ENCODE measurements at regions not wholly inside any gene's neighbourhood (a gene's known extent, or its start where the extent isn't known, plus 50 kb on each side); places are given as distances from the start of the nearest gene placed in this dataset.

DNA sequence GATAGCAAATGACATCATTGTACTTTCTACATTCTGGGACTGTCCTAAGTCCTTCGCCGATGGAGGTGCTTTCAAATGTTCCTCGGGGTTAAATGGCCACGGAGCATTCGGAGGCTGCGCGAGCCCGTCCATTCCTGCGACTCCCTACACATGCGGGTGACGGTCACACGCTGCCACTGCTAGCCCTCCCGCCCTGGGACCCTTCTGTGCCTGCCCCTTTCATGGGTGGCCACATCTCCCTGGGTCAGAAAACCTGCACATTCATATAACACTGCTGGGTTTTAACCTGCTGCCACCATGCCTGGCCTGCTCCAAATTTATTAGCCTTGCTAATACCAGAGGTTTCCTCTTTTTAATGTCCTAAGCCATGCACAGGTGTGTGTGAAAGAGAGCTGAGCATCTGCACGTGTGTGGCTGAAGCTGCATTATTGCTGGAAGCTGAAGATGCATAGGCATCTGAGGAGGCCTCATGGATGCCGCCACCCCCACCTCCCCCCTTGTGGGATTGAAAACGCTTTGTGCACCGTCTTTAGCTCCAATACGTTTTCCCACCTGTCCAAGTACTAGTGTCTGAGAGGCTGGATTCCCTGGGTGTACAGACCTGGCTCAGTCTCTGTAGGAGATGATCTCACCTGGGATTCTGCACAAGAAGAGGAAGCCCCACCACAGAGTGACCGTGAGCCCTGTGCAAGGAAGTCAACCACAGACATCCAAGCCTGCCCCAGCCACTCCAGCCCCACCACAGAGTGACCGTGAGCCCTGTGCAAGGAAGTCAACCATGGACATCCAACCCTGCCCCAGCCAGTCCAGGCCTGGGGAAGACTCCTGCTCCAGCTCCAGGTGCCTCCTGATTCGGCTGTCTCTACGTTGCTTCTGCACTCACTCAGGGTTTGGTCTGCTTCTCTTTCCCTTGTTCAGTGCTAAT lies 626.4 kb downstream of the BRD1 start:
- H3K4me3 ChIP-seq, result no peak overlapping the region
- no peaks in the 10 kb centered on the region for H3K9me3 ChIP-seq (replicated peaks in 1 of 11)
- TF ChIP-seq Cebpa-rat (IDR thresholded peaks at IDR 0.05), result no peak
- no peak overlapping the region for H3K27ac ChIP-seq
- H3K27me3 ChIP-seq, result no peaks in the 10 kb centered on the region; a peak in 2 of 22 replicates
- no peak overlapping the region for H3K9ac ChIP-seq
- peaks cover 0 to 20% (median 0%) of the 10 kb centered on the region in 11 experiments; a peak in 7 of 22 replicates for H4K20me1 ChIP-seq
- H3K4me2 ChIP-seq, result no peak overlapping the region
- H3K4me1 ChIP-seq, result no peaks in the 10 kb centered on the region
- no peaks in the 10 kb centered on the region for H3K36me3 ChIP-seq

GRCh38 chr22:49199224-49199623 lies 628.4 kb downstream of the BRD1 start:
- TF ChIP-seq Cebpa-rat (IDR thresholded peaks at IDR 0.05), result no peak
- H3K4me3 ChIP-seq, result no peak overlapping the region
- no peaks in the 10 kb centered on the region for H3K4me1 ChIP-seq
- no peaks in the 10 kb centered on the region; a peak in 2 of 22 replicates for H3K27me3 ChIP-seq
- no peak overlapping the region for H3K9ac ChIP-seq
- no peaks in the 10 kb centered on the region for H3K9me3 ChIP-seq (replicated peaks in 1 of 11)
- H3K27ac ChIP-seq, result no peak overlapping the region
- no peaks in the 10 kb centered on the region for H3K36me3 ChIP-seq
- H3K4me2 ChIP-seq, result no peak overlapping the region
- peaks cover 0 to 23% (median 0%) of the 10 kb centered on the region in 11 experiments; a peak in 7 of 22 replicates for H4K20me1 ChIP-seq

- H3K27ac ChIP-seq, result no peak overlapping the region
- peaks cover 0 to 23% (median 0%) of the 10 kb centered on the region in 11 experiments; a peak in 8 of 22 replicates for H4K20me1 ChIP-seq
- no peaks in the 10 kb centered on the region for H3K36me3 ChIP-seq
- H3K9ac ChIP-seq, result no peak overlapping the region
- no peak overlapping the region for H3K4me2 ChIP-seq
- TF ChIP-seq Cebpa-rat (IDR thresholded peaks at IDR 0.05), result no peak
- H3K4me3 ChIP-seq, result no peak overlapping the region
- H3K27me3 ChIP-seq, result no peaks in the 10 kb centered on the region; a peak in 1 of 22 replicates
- no peaks in the 10 kb centered on the region for H3K9me3 ChIP-seq (replicated peaks in 1 of 11)
- H3K4me1 ChIP-seq, result no peaks in the 10 kb centered on the region
Observed at GRCh38 chr22:49198705-49199084, 629.0 kb downstream of the BRD1 start.

DNA sequence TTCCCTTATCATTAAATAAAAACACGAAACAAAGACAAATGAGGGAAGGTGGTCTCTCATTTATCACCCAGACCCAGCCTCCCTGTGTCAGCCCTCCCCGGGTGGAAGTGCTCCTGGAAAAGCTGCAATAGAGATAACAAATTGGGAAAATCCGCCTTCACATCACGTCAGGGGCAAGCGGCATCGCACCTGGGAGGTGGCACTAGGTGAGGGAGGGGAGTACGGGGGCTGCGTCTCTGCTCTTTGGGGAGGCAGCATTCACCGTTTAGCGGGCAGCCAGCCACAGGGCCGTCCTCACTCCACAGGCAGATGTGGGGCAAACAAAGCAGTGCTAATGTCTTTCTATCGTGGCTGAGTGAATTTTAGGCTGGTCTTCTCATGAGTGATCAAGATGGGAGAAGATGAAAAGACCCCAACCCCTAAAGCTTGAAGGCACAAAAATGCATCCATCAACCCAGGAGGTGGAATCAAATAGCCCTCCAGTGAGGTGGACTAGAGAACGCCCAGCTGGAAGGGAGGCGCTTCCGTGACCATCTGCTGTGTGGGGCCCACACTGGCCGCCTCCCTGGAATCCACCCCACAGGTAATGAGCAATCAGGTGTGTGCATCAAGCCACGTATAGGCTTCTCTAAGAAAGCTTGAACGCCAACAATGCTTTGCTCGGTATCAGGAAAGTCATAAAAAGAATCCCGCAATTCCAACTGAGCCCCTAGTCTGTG lies 629.5 kb downstream of the BRD1 start:
- no peaks in the 10 kb centered on the region for H3K4me1 ChIP-seq
- H3K4me2 ChIP-seq, result no peak overlapping the region
- no peaks in the 10 kb centered on the region for H3K9me3 ChIP-seq (replicated peaks in 1 of 11)
- peaks cover 0 to 23% (median 0%) of the 10 kb centered on the region in 11 experiments; a peak in 8 of 22 replicates for H4K20me1 ChIP-seq
- H3K27ac ChIP-seq, result no peak overlapping the region
- no peaks in the 10 kb centered on the region for H3K36me3 ChIP-seq
- no peak overlapping the region for H3K4me3 ChIP-seq
- H3K9ac ChIP-seq, result no peak overlapping the region
- H3K27me3 ChIP-seq, result no peaks in the 10 kb centered on the region
- TF ChIP-seq Cebpa-rat (IDR thresholded peaks at IDR 0.05), result no peak

DNA sequence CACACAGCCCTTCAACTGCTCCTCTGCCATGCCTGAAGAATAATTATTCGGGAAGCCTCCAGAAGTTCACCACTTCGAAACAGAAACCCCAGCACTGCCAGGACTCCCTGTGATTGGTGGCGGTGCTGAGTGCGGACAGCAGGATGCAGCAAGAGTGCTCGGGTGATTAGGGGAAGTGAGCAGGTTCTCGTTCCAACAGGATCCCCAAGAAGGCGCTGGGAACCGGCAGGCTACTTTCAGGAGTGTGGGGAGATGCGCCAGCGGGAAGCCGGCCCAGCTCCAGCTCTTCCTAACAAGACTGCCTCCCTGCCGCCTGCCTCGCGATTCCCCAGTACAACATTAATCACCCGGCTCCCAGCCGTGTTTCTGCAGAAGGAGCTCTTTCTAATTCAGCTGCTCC lies 630.2 kb downstream of the BRD1 start:
- 0 out of 22 replicates have a peak, but pooled peaks cover 0 to 5% (median 0%) of the 10 kb centered on the region in 11 experiments for H3K27me3 ChIP-seq
- no peak overlapping the region for H3K4me2 ChIP-seq
- no peak overlapping the region for H3K4me3 ChIP-seq
- H3K27ac ChIP-seq, result no peak overlapping the region
- no peaks in the 10 kb centered on the region for H3K4me1 ChIP-seq
- TF ChIP-seq Cebpa-rat (IDR thresholded peaks at IDR 0.05), result no peak
- H3K9me3 ChIP-seq (replicated peaks in 1 of 11), result no peaks in the 10 kb centered on the region
- H4K20me1 ChIP-seq, result peaks cover 0 to 24% (median 0%) of the 10 kb centered on the region in 11 experiments; a peak in 8 of 22 replicates
- no peaks in the 10 kb centered on the region for H3K36me3 ChIP-seq
- no peak overlapping the region for H3K9ac ChIP-seq

DNA sequence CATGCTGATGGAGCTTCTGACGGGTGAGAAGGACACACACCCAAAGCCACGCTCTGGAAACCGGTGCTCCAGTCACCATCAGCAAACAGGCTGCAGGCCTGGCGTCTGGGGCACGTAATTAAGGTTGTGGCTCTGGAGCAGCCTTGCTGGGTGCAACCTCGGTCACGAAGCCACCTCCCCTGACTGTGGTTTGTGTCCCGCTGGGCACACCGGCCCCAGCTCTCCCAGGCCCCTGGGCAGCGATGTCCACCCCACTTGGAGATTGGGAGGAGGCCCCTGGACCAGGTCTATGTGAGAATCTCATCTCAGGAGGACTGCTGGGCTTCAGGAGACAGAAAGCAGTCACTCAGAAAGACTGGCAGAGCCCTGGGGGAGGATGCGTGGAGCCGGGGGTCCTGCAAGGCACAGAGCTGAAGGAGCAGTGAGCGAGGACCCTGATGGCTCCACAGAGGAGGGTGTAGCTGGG lies 631.6 kb downstream of the BRD1 start:
- H3K4me2 ChIP-seq, result no peak overlapping the region
- H3K9ac ChIP-seq, result no peak overlapping the region
- no peak overlapping the region for H3K27ac ChIP-seq
- no peak for TF ChIP-seq Cebpa-rat (IDR thresholded peaks at IDR 0.05)
- peaks cover 0 to 37% (median 0%) of the 10 kb centered on the region in 11 experiments; a peak in 8 of 22 replicates for H4K20me1 ChIP-seq
- H3K4me1 ChIP-seq, result no peaks in the 10 kb centered on the region
- peaks cover 0 to 16% (median 0%) of the 10 kb centered on the region in 11 experiments; a peak in 7 of 22 replicates for H3K27me3 ChIP-seq
- no peaks in the 10 kb centered on the region for H3K9me3 ChIP-seq (replicated peaks in 1 of 11)
- H3K36me3 ChIP-seq, result no peaks in the 10 kb centered on the region
- H3K4me3 ChIP-seq, result no peak overlapping the region

GRCh38 chr22:49195636-49196035 lies 632.0 kb downstream of the BRD1 start:
- Histone ChIP-seq H3K9ac (no peak overlapping the region), H4K20me1 (peaks cover 0 to 37% (median 0%) of the 10 kb centered on the region in 11 experiments; a peak in 8 of 22 replicates), H3K4me3 (no peak overlapping the region), H3K27ac (no peak overlapping the region), H3K9me3 (replicated peaks in 1 of 11) (no peaks in the 10 kb centered on the region), H3K4me2 (no peak overlapping the region), H3K36me3 (no peaks in the 10 kb centered on the region), H3K27me3 (peaks cover 0 to 16% (median 0%) of the 10 kb centered on the region in 11 experiments; a peak in 7 of 22 replicates), H3K4me1 (no peaks in the 10 kb centered on the region)
- TF ChIP-seq Cebpa-rat (IDR thresholded peaks at IDR 0.05), result no peak

GRCh38 chr22:49193901-49194465 lies 633.7 kb downstream of the BRD1 start:
- no peak overlapping the region for H3K9ac ChIP-seq
- TF ChIP-seq Cebpa-rat (IDR thresholded peaks at IDR 0.05), result no peak
- peaks cover 0 to 31% (median 0%) of the 10 kb centered on the region in 11 experiments; a peak in 7 of 22 replicates for H4K20me1 ChIP-seq
- no peak overlapping the region for H3K27ac ChIP-seq
- peaks cover 0 to 16% (median 0%) of the 10 kb centered on the region in 11 experiments; a peak in 7 of 22 replicates for H3K27me3 ChIP-seq
- no peak overlapping the region for H3K4me2 ChIP-seq
- no peaks in the 10 kb centered on the region for H3K36me3 ChIP-seq
- no peak overlapping the region for H3K4me3 ChIP-seq
- H3K4me1 ChIP-seq, result no peaks in the 10 kb centered on the region
- H3K9me3 ChIP-seq (replicated peaks in 1 of 11), result no peaks in the 10 kb centered on the region

DNA sequence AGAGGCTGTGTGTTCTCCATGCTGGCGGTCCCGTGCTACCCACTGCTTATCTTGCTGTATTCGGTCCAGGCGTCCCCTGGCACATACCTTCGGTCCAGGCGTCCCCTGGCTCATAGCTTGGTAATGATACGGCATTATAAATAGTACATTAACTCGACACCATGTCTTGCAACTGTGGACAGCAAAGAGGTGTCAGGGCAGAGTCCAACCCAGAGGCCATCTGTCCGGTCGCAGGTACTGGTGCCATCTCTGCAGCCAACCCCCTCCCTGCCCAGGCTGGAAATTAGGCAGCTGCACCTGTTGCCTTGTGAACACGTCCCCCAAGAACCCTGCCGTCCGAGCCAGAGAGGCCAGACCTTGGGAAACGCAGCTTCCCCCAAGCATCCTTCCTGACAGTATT lies 634.3 kb downstream of the BRD1 start:
- H3K4me3 ChIP-seq, result no peak overlapping the region
- no peak for TF ChIP-seq Cebpa-rat (IDR thresholded peaks at IDR 0.05)
- H3K4me1 ChIP-seq, result no peaks in the 10 kb centered on the region
- H3K27me3 ChIP-seq, result peaks cover 0 to 16% (median 0%) of the 10 kb centered on the region in 11 experiments; a peak in 7 of 22 replicates
- peaks cover 0 to 30% (median 0%) of the 10 kb centered on the region in 11 experiments; a peak in 7 of 22 replicates for H4K20me1 ChIP-seq
- no peak overlapping the region for H3K4me2 ChIP-seq
- H3K9me3 ChIP-seq (replicated peaks in 1 of 11), result peaks cover 0 to 2% (median 0%) of the 10 kb centered on the region in 11 experiments; a peak in 2 of 22 replicates
- H3K9ac ChIP-seq, result no peak overlapping the region
- H3K27ac ChIP-seq, result no peak overlapping the region
- no peaks in the 10 kb centered on the region for H3K36me3 ChIP-seq
